HG03565 (cell line): ENCODE measurements at regions not wholly inside any gene's neighbourhood (a gene's known extent, or its start where the extent isn't known, plus 50 kb on each side); places are given as distances from the start of the nearest gene placed in this dataset.
"Not testable (repeated sequence)": the region's sequence is repeated elsewhere in the genome, so short reads cannot be mapped to it uniquely, and the experiment has no call there.

ENCODE experiments used
- ATAC-seq: cut with Tn5 transposase; IDR thresholded peaks from one replicate; pipeline ENCODE4 v1.9.1; 2021; ENCODE audit warnings: mild to moderate bottlenecking, moderate library complexity; ENCODE audit not compliant: unreplicated experiment

DNA sequence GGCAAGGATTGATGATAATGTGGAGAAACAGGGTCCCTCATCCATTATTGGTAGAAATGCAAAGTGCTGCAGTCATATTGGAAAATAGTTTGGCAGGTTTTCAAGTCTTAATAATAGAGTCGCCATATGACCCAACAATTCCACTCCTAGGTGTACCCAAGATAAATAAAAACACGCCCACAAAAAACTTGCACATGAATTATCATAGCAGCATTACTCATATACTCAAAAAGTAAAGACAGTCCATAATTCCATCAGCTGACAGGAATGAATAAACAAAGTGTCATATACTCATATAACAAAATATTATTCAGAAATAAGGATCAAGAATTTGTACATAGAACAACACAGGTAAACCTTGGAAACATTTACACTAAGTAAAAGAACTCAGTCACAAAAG is 242.9 kb upstream of the FTMT start:
- ATAC-seq, result no peak

DNA sequence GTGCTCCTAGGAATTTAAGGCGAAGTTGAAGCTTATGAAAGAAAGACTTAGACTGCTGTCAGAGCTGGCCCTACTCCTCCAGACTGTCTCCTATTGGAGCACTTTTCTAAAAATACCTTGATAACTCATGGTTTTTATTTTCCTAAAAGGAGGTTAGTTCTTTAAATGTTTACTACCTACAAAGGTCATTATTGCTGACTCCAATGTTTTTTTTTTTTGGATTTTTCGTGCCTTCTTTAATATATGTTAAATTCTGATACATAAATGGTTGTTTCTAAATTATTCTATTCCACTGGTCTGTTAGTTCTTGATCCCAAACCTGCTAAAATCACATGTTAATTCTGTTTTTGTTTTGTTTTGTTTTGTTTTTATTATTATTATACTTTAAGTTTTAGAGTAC is 227.6 kb upstream of the FTMT start:
- ATAC-seq, result no peak

DNA sequence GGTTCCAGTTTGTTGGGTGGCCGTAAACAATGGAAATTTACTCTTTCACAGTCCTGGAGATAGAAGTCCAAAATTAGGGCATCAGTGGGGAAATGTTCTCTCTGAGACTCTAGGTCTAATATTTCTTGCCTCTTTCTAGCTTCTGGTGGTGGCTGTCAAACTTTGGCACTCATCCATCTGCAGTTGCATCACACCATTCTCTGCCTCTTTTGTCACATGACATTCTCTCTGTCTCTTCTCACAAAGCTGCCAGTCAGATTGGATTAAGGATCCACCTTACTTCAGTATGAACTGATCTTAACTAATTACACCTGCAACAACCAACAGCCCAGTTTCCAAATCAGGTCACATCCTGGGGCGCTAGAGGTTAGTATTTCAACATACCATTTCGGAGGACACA is 222.9 kb upstream of the FTMT start:
- no peak for ATAC-seq

DNA sequence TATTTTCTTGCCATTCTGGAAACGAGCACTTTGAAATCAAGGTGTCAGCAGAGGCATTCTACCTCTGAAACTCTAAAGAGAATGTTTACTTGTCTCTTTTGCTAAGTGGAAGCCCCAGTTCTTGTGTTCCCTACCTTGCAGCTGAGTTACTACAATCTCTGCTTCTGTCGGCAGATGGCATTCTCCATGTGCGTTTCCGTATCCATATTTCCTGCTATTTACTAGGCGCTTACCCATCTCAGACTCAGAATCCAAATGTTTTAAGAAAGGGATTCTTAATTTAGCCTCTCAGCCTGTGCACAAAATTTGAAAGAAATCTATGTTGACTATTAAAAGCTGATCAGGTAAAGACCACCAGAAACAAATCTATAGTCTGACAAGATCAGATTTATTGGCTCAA is 221.3 kb upstream of the FTMT start:
- ATAC-seq, result no peak

DNA sequence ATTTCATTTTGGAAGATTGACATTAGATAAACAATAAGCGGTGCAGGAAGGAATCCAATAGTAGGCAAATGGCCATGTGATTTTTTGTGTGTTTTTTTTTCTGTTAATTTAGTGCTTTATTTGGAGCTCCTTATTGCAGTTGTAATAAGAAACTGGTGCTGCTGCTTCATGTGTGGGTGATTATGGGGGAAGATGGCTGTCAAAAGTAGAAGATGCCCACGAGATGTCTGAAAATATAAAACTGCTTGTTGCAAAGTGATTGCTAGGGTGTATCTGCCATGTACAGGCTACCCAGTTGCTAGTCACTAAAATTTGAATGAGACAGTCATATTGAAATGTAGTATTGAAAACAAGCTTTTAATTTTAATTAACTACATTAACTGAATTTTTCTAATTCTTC is 216.7 kb upstream of the FTMT start:
- ATAC-seq, result no peak

DNA sequence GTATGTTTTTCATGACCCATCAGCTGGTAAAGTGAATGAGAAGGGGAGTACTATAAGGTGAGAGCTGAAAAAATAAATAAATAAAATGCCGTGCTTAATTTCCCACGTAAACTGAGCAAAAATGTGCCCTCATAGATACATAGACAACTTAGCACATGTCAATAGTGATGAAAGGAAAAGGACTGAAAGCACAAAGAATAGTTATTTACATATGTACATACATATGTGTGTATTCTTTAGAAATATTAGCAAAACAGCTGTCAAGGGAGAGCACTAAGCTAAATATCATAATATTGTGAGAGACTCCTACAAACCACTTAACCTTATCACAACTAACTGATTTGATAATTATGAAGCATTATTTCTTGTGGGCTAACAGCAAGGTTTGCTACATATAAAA is 213.6 kb upstream of the FTMT start:
- ATAC-seq, result no peak

DNA sequence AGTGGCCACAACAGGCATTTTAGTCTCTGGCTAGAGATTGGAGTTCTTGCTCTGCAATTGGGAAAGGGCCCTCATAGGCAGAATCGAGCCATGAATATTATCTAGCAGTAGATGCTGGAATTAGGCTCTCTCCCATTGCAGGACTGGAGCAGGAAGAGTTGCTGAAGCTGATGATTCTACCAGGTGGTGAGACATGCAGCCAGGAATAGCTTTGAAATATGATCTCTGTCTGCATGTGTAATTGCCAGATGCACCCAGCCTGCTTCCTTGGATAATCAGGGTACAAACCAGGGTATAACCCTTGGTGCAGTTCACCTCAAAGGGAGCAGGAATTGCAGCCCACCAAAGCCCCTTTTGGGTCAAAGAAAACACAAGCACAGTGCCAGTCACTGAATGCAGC is 211.4 kb upstream of the FTMT start:
- no peak for ATAC-seq

DNA sequence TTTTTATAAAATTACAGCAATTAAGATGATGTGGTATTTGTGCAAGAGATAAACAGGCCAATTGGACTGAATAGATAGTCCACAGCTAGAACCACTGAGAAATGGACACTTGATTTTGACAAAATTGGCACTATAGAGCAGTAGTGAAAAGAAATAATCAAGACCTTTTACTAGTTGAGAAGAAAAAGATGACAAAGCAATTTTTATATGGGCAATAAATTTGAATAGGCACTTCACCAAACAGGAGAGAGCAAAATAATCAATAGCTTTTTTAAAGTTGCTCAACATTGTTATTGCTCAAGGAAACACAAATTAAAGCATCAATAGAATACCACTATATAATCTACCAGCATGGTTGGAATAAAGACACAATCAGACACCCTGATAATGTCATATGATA is 193.5 kb upstream of the FTMT start:
- no peak for ATAC-seq

DNA sequence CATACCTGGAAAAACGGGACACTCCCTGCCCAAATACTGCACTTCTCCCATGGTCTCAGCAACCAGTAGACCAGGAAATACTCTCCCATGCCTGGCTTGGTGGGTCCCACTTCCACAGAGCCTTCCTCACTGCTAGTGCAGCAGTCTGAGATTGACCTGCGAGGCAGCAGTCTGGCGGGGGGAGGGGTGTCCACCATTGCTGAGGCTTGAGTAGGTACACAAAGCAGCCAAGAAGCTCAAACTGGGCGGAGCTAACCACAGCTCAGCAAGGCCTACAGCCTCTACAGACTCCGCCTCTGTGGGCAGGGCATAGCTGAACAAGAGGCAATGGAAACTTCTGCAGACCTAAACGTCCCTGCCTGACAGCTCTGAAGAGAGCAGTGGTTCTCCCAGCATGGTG is 191.5 kb upstream of the FTMT start:
- ATAC-seq, result no peak

DNA sequence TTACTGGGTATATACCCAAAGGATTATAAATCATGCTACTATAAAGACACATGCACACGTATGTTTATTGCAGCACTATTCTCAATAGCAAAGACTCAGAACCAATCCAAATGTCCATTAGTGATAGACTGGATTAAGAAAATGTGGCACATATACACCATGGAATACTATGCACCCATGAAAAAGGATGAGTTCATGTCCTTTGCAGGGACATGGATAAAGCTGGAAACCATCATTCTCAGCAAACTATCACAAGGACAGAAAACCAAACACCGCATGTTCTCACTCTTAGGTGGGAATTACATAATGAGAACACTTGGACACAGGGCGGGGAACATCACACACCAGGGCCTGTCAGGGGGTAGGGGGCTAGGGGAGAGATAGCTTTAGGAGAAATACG is 186.1 kb upstream of the FTMT start:
- not testable (repeated sequence) for ATAC-seq

DNA sequence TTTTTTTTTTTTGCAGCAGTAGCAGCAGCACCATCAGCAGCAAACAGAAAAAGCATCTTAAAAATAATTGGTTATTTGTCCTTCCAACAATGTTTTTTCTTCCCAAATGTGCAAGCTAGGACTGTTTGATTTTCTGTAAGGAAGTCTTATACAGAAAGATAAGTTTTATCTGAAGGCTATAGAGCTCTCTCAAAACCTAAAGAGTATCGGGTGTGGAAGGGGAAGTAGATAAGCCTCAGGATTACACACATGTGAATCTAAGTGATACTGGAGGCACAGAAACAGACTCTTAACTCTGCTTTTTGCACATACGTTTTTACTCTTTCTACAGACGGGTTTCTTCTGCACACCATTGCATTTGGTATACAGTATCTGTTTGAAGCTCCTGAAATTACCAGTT is 184.4 kb upstream of the FTMT start:
- no peak for ATAC-seq

DNA sequence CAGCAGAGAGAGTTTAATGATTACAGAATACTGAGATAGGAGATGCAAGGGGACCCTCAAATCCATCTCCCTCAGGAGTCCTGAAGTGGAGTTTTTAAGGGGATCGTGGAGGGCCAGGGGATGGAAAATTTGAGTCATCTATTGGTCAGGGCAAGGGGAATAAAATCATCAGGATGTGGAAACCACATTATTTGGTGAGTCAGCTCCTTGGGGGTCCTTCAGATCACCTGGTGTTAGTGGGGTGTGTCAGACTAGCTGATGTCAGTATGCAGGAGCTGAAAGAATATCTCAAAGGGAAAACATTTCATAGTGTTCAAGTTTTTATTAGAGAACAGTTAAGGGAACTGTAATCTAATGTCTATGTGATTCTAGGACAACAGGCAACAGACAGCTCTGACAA is 183.0 kb upstream of the FTMT start:
- ATAC-seq, result no peak

DNA sequence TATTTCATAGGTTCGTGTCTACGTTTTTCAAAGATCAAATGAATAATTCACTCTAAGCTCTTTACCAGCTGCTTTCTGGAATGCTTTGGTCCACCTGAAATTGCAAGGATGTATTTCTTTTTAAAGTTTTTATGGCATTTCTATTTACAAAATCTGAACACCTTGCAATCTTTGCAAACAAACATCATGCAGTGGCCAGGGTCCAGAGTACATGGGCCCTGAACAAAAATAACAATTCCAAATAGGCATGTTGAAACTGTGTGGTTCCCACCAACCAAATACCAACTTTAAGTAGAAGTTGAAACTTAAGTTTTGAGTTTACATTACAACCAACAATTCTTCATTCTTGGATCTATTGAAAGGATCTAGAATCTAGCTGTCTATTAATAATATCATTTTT is 180.1 kb upstream of the FTMT start:
- ATAC-seq, result no peak

DNA sequence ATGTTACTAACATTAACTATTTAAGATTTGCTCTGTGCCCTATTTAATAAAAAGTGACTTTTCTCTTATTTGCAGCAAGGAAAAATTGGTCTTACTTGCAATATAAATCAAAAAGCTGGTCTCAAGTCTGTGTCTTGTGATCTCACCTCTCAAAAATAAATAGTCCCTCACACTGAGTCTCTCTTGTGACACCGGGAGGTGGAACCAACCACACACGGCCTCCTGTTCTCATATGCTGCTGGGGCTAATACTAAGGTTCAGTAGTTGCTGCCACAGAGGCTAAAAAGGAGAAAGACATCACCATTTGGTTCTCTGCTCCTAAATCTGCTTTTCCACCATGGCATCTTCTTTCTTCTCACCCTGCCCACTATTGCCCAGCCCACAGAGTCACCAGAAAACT is 175.8 kb upstream of the FTMT start:
- no peak for ATAC-seq

DNA sequence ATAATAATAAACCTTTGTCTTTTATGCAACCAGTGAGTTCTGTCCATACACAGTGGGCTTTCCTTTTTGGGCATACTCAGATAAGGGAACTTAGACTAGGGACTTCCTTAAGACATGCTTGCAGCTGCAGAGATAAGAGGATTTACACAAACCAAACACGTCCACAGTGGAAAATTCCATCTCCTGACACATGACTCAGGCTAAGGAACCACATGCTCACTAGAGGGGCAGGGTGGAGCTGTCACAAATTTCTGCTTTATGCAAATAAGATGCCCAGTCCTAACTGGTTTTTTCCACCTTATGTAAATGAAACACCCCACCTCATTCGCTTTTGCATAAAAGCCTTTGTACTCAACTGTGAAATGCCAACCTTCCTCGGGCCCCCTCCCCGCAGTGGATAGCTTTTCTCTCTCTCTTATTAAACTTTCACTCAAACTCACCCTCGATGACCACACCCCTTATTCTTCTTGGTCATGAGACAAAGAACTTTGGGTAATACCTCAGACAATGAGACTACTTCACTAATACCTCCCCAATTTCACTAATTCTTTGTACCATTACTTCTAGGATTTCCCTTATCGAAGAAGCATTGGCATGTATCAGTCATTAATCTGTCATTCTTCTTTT is 170.3 kb upstream of the FTMT start:
- ATAC-seq, result no peak

DNA sequence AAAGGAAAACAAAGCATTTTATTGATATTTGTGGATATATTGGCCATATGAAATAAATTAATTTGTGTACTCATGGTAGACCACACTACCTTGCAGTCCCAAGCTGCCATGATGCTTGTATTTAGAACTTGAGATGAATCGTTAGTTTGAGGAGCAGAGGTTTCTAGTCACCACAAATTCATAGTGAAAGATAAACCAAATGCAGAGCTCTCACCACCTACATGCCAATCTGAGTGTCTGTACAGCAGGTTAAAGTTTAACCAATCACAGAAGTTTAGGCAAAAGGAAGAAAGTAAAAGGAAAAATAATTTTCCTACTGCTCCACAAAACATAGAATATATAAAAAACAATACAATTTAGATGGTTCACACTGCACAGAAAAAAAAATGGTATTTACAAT is 163.6 kb upstream of the FTMT start:
- no peak for ATAC-seq

DNA sequence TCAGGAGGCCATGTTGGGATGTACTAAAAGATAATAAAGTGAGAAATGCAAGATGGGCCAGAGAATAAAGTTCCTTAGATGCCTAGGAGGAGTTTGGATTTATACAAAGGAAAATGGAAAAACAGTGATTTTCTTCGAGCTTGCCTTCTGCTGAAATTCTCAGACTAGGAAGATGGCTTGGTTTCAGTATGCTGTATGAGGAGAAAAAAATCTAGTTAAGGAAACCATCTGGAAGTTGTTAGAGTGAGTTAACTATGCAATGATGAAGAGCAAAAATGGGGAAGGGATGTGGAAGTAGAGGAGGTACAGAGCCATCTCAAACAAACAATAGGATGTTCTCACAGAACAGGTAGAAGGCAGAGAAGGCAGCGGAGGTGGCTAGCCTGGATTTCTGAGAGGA is 162.9 kb upstream of the FTMT start:
- ATAC-seq, result no peak

DNA sequence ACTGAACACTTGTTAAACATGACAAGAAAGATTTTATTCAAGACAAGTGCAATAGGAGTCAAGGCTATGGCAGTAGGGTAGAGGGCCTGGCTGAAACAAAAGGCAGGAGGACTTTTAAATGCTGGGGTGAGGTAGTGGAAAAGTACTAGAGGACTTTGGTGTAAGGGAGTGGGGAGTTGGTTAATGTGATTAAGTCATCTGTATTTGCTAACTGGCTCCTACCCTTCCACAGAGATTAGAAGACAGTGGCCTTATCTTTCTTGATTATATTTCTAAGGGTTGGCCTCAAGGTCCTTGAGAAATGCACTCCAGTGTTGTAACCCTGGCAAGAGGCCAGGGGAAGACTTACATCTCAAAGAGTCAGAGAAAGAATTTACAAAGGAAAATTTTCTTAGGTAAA is 160.2 kb upstream of the FTMT start:
- ATAC-seq, result no peak

DNA sequence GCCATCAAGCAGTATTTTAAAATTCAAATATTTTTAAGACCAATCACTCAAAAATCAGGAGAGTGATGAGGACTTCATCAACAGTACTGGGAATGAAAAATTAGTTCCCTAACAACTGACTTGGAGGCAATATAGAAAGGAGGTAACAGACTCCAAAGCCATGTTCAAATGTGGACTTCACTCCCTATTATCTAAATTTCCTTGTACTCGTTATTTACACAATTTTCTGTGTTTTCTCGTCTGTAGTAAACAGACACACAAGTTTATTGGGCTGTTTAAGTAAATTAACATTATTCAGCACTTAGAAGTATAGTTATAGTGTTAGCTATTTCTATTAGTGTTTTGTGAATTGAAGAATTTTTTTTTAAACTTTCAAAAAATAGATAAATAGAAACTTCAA is 159.5 kb upstream of the FTMT start:
- no peak for ATAC-seq

DNA sequence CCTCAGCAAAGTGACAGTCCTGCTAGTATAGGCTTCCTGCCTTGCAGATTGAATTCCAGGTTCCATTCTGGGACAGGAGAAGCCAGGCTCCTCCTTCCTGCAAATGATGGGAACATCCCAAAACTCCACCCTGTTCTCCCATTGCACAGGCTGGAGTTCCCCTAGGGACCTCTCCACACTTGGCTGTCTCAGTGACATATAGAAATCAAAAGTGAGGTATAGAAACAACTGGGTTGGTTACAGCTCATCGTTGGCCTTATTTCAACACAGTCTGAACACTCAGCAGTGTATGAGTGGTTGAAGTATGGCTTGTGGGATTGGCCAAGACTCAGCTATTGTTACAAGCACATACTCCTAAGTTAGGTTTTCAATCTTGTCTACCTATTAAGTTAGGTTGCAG is 157.8 kb upstream of the FTMT start:
- no peak for ATAC-seq

DNA sequence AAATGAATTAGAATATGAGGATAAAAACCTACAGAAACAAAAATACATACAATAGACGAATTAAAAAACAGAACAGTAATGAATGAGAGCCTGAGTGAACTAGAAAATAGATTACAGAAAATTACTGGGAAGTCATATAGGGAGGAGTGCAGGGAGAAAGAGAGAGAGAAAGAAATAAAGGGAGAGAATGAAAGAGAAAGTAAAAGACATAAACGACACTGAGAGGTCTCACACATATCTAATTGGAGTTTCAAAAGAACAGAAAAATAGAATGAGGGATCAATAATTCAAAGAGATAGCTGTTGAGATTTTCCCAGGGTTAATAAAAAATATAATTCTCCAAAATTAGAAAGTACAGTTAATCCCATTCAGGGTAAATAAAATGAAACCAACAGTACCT is 156.4 kb upstream of the FTMT start:
- no peak for ATAC-seq

DNA sequence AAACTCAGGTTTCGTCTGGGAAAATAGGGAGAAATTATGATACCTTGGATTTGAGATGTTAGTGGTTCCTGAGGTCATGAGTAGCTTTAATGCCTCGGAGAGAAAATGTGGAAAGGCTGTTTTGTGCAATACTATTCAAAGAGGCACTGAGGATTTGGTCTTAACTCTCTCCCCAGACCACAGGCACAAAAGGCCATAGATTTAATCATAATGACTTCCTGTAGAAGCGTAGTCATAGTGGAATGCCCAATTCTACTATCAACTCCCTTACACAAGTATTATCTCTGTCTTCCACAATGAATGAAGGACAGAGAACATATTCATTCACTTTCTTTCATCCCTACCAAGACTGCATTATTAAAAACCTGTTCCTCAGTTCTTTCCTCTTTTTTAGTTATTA is 153.0 kb upstream of the FTMT start:
- ATAC-seq, result no peak

DNA sequence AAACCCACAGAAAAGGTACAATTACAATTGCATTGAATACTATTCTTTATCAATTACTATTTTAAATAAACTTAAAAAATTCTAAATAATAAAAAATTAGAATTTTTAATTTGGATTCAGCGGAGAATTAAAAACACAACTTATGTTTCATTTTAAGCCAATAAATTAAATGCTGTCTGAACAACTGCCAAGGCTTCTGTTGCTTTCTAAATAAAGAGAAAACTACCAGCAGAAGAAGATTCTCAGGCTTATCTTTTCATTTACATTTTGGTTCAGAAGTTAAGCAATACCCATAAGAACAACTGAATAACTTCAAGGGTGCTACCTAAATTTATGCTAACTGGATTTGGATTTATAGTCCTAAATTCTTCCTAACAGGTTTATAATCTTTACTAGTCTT is 150.0 kb upstream of the FTMT start:
- ATAC-seq, result no peak

DNA sequence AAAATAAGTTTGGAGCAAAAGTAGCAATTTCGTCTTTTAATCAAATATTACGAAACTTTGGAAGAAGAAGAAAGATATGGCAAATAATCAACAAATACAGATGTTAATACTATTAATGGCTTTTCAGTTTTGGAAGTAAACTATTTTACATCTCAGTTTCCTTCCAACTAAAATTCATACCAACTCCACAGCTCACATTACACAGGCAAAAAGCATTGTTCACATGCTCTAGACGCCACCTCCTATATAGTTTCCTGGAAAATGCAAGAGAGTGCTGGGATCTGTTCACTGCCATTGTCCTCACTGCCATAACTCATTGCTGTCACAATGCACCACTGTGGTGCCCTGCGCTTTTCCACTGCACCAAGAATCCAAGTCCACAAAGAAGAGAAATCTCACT is 149.0 kb upstream of the FTMT start:
- ATAC-seq, result no peak
